B cell (primary cell): ENCODE measurements at regions not wholly inside any gene's neighbourhood (a gene's known extent, or its start where the extent isn't known, plus 50 kb on each side); places are given as distances from the start of the nearest gene placed in this dataset.

Experiments used
- ATAC-seq: fragments of 200-7000 bp; cut with Tn5 transposase; one replicate; pipeline ENCODE4 v1.10.0; 2021; ENCODE audit warnings: low read depth, mild to moderate bottlenecking, moderate number of reproducible peaks, moderate library complexity
- CTCF ChIA-PET: fragments of 350-600 bp; sonication (Branson Sonifier 250); formaldehyde crosslinking; loops from one replicate; lab custom pipeline; 2021; ENCODE audit warnings: antibody characterized with exemption, inconsistent platforms; lab: Charles Lee
- POLR2A ChIA-PET: fragments of 350-600 bp; sonication (Branson Sonifier 250); formaldehyde crosslinking; loops from one replicate; lab custom pipeline; 2021; ENCODE audit warnings: antibody characterized with exemption; lab: Charles Lee
- DNase-seq: peaks from one replicate; pipeline ENCODE4 v3.0.0; 2013
- H2AFZ ChIP-seq: 2 replicates; pipeline ENCODE4 v1.6.1; 2012; ENCODE audit warnings: mild to moderate bottlenecking, low read depth, low read length; ENCODE audit not compliant: insufficient read depth, poor library complexity, severe bottlenecking
- H3K27ac ChIP-seq, 2 donors: 1 replicate in 1 of 2; 2 replicates in 1 of 2; pipeline ENCODE4 v1.5.1; 2012 to 2013; ENCODE audit warnings: low read length in 2 of 2, mild to moderate bottlenecking in 2 of 2, moderate library complexity in 1 of 2
- H3K27me3 ChIP-seq, 4 experiments: fragments of 200-600 bp in 1 of 4; sonication (generic) in 1 of 4; replicated peaks in 1 of 4; 1 replicate in 2 of 4; 2 replicates in 2 of 4; pipeline versions ENCODE4 v1.6.1 to v1.7.0; 2013 to 2016; ENCODE audit warnings: low read length in 3 of 4, mild to moderate bottlenecking in 2 of 4, mixed read lengths in 1 of 4, moderate library complexity in 1 of 4; ENCODE audit not compliant: insufficient read depth in 4 of 4, control insufficient read depth in 3 of 4; ENCODE audit errors: control extremely low read depth in 1 of 4
- H3K36me3 ChIP-seq, 2 experiments: replicated peaks in 1 of 2; 1 replicate in 1 of 2; 2 replicates in 1 of 2; pipeline versions ENCODE4 v1.6.1 to v1.7.1; 2013; ENCODE audit warnings: low read length in 1 of 2; ENCODE audit not compliant: insufficient read depth in 2 of 2, control insufficient read depth in 1 of 2; ENCODE audit errors: control extremely low read depth in 1 of 2, extremely low read depth in 1 of 2
- H3K4me1 ChIP-seq, 2 donors: fragments of 200-600 bp in 1 of 2; sonication (generic) in 1 of 2; 1 replicate in 1 of 2; 2 replicates in 1 of 2; pipeline versions ENCODE4 v1.5.1 to v1.6.1; 2013 to 2017; ENCODE audit warnings: low read length in 2 of 2; ENCODE audit not compliant: control insufficient read depth in 2 of 2, insufficient read depth in 2 of 2
- H3K4me2 ChIP-seq: replicated peaks from 2 replicates; pipeline ENCODE3; 2012; ENCODE audit warnings: mild to moderate bottlenecking, low read depth, low read length; ENCODE audit not compliant: poor library complexity, severe bottlenecking
- H3K4me3 ChIP-seq, 5 experiments: fragments of 200-600 bp in 1 of 5; sonication (generic) in 1 of 5; 1 replicate in 3 of 5; 2 replicates in 2 of 5; pipeline versions ENCODE4 v1.5.1 to v1.7.0; 2011 to 2016; ENCODE audit warnings: low read length in 4 of 5, mild to moderate bottlenecking in 4 of 5, low read depth in 2 of 5, control low read depth in 1 of 5, moderate library complexity in 1 of 5; ENCODE audit not compliant: insufficient read depth in 1 of 5; ENCODE audit errors: control extremely low read depth in 1 of 5, extremely low read depth in 1 of 5
- H3K79me2 ChIP-seq: fragments of 200-600 bp; sonication (generic); one replicate; pipeline ENCODE4 v1.6.0; 2016; ENCODE audit warnings: low read length; ENCODE audit not compliant: control insufficient read depth, insufficient read depth
- H3K9ac ChIP-seq: fragments of 200-600 bp; sonication (generic); 2 replicates; pipeline ENCODE4 v1.6.1; 2017; ENCODE audit warnings: mild to moderate bottlenecking, low read length, moderate library complexity
- H3K9me3 ChIP-seq, 3 donors: one replicate each; pipeline versions ENCODE4 v1.6.1 to v1.7.1; 2013; ENCODE audit warnings: low read length in 2 of 3; ENCODE audit not compliant: control insufficient read depth in 2 of 3, insufficient read depth in 1 of 3; ENCODE audit errors: control extremely low read depth in 1 of 3
- H4K20me1 ChIP-seq: 2 replicates; pipeline ENCODE4 v1.6.0; 2012; ENCODE audit warnings: mild to moderate bottlenecking, low read length; ENCODE audit not compliant: insufficient read depth, control insufficient read depth, poor library complexity, severe bottlenecking
- H3K27ac Mint-ChIP-seq: one replicate; pipeline ENCODE4 v1.8.0; 2021; ENCODE audit warnings: mixed read lengths
- H3K27me3 Mint-ChIP-seq: one replicate; pipeline ENCODE4 v1.8.0; 2021; ENCODE audit warnings: mixed read lengths
- H3K4me1 Mint-ChIP-seq: one replicate; pipeline ENCODE4 v1.8.0; 2021; ENCODE audit warnings: mixed read lengths
- H3K4me3 Mint-ChIP-seq: one replicate; pipeline ENCODE4 v1.8.0; 2021; ENCODE audit warnings: mixed read lengths
- H3K9me3 Mint-ChIP-seq: one replicate; pipeline ENCODE4 v1.8.0; 2022; ENCODE audit warnings: mixed read lengths; ENCODE audit not compliant: insufficient read depth
- CTCF ChIP-seq: fragments of 200-600 bp; IDR thresholded peaks from one replicate; pipeline ENCODE4 v1.8.0; 2022; ENCODE audit warnings: antibody characterized with exemption, mild to moderate bottlenecking
- EZH2 ChIP-seq: IDR thresholded peaks from 2 replicates; pipeline ENCODE4 v1.6.1; 2012; ENCODE audit warnings: borderline replicate concordance, low read depth, mild to moderate bottlenecking, moderate library complexity, low read length; ENCODE audit not compliant: insufficient read depth, poor library complexity, severe bottlenecking
- WGBS: methylation state at CpG from one replicate; pipeline ENCODE4 v1.1.5; 2013; ENCODE audit warnings: missing lambda C conversion rate; ENCODE audit not compliant: insufficient coverage; 5-methylcytosine and 5-hydroxymethylcytosine counted together
- intact Hi-C: fragments of 100-400 bp; cut with micrococcal nuclease; formaldehyde crosslinking; loops from one replicate; pipeline ENCODE4 v1.10.0; 2022

- Mint-ChIP-seq H3K4me3 (no peak overlapping the region), H3K27ac (no peak overlapping the region), H3K9me3 (no peaks in the 10 kb centered on the region), H3K4me1 (no peaks in the 10 kb centered on the region), H3K27me3 (peaks cover 20% of the 10 kb centered on the region)
- no peak overlapping the region for H2AFZ ChIP-seq
- DNase-seq (peak; percentile 58), ATAC-seq (peak; percentile 75)
- H3K4me1 ChIP-seq: no peaks in the 10 kb centered on the region
- no peaks in the 10 kb centered on the region for H3K79me2 ChIP-seq
- POLR2A ChIA-PET: no interaction called here
- TF ChIP-seq EZH2: no peak
- TF ChIP-seq CTCF: peak; percentile 84
- no peak overlapping the region for H3K4me3 ChIP-seq
- no peak overlapping the region for H3K9ac ChIP-seq
- WGBS: 21% methylated on average over 4 of the region's 9 CpGs
- intact Hi-C loops: loop anchor here (2.0 to 10.0 kb wide), 4 partner anchors 135 to 901 kb away; no protein-coding TSS in a partner anchor
- H3K4me2 ChIP-seq: no peak overlapping the region
- CTCF ChIA-PET: interaction anchor here (0.5 to 10.0 kb wide), 66 partner anchors 8 to 906 kb away, joined by 3 to 462 read pairs (median 4); no protein-coding TSS in a partner anchor
- peaks cover 0 to 15% (median 2%) of the 10 kb centered on the region in 4 experiments for H3K27me3 ChIP-seq
- H3K36me3 ChIP-seq: no peaks in the 10 kb centered on the region
- no peak overlapping the region for H3K27ac ChIP-seq
- no peaks in the 10 kb centered on the region for H3K9me3 ChIP-seq
- no peaks in the 10 kb centered on the region for H4K20me1 ChIP-seq
Observed at GRCh38 chr5:66306105-66306843, 162.2 kb downstream of the SREK1 start.

GRCh38 chr5:66306844-66307315, 162.8 kb downstream of the SREK1 start:
- H3K4me1 ChIP-seq: no peaks in the 10 kb centered on the region
- WGBS: 75% methylated on average over 3 of the region's 7 CpGs
- H4K20me1 ChIP-seq: no peaks in the 10 kb centered on the region
- no peak overlapping the region for H3K27ac Mint-ChIP-seq
- no peaks in the 10 kb centered on the region for H3K4me1 Mint-ChIP-seq
- H3K79me2 ChIP-seq: no peaks in the 10 kb centered on the region
- CTCF ChIA-PET: interaction anchor here (0.7 to 10.0 kb wide), 58 partner anchors 8 to 905 kb away, joined by 3 to 462 read pairs (median 4); no protein-coding TSS in a partner anchor
- H3K36me3 ChIP-seq: no peaks in the 10 kb centered on the region
- intact Hi-C loops: loop anchor here (1.0 to 10.0 kb wide), 7 partner anchors 136 to 900 kb away; no protein-coding TSS in a partner anchor
- no peak overlapping the region for H3K4me2 ChIP-seq
- peaks cover 18% of the 10 kb centered on the region for H3K27me3 Mint-ChIP-seq
- H3K9me3 Mint-ChIP-seq: no peaks in the 10 kb centered on the region
- peaks cover 0 to 15% (median 2%) of the 10 kb centered on the region in 4 experiments for H3K27me3 ChIP-seq
- TF ChIP-seq EZH2 (no peak), CTCF (no peak)
- no peak overlapping the region for H2AFZ ChIP-seq
- DNase-seq (no peak), ATAC-seq (no peak)
- H3K4me3 ChIP-seq: no peak overlapping the region
- H3K4me3 Mint-ChIP-seq: no peak overlapping the region
- no peak overlapping the region for H3K9ac ChIP-seq
- no peak overlapping the region for H3K27ac ChIP-seq
- POLR2A ChIA-PET: interaction anchor here (1.7 kb wide), 1 partner anchor 451 kb away, joined by 6 read pairs; no protein-coding TSS in a partner anchor
- H3K9me3 ChIP-seq: no peaks in the 10 kb centered on the region
